ENCODE measurements at regions not wholly inside any gene's neighbourhood (a gene's known extent, or its start where the extent isn't known, plus 50 kb on each side); places are given as distances from the start of the nearest gene placed in this dataset.

GRCh38 chr3:11089931-11090330 lies 64.4 kb upstream of the HRH1 start:
- intact Hi-C loops (cut with DNase I; ENCODE audit: low total_unique reads) (no loop called here), in situ Hi-C loops (cut with MboI; ENCODE audit: low sequenced_read_pairs in 4 of 4) (no loop called here)
- no peaks in the 10 kb centered on the region for H3K27me3 ChIP-seq
- DNase-seq (no peak), ATAC-seq (no peak)
- TF ChIP-seq POLR2A (IDR thresholded peaks at IDR 0.05) = no peak
- TF ChIP-seq, protein P1, sequence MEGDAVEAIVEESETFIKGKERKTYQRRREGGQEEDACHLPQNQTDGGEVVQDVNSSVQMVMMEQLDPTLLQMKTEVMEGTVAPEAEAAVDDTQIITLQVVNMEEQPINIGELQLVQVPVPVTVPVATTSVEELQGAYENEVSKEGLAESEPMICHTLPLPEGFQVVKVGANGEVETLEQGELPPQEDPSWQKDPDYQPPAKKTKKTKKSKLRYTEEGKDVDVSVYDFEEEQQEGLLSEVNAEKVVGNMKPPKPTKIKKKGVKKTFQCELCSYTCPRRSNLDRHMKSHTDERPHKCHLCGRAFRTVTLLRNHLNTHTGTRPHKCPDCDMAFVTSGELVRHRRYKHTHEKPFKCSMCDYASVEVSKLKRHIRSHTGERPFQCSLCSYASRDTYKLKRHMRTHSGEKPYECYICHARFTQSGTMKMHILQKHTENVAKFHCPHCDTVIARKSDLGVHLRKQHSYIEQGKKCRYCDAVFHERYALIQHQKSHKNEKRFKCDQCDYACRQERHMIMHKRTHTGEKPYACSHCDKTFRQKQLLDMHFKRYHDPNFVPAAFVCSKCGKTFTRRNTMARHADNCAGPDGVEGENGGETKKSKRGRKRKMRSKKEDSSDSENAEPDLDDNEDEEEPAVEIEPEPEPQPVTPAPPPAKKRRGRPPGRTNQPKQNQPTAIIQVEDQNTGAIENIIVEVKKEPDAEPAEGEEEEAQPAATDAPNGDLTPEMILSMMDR (IDR thresholded peaks at IDR 0.05 in 4 of 5, conservative IDR thresholded peaks at IDR 0.05 in 1 of 5) = no peak
- H3K36me3 ChIP-seq = no peaks in the 10 kb centered on the region
- no peaks in the 10 kb centered on the region for H3K4me1 ChIP-seq
- H3K9me3 ChIP-seq = no peaks in the 10 kb centered on the region
- H3K4me3 ChIP-seq = no peak overlapping the region
- H3K27ac ChIP-seq = no peak overlapping the region

DNA sequence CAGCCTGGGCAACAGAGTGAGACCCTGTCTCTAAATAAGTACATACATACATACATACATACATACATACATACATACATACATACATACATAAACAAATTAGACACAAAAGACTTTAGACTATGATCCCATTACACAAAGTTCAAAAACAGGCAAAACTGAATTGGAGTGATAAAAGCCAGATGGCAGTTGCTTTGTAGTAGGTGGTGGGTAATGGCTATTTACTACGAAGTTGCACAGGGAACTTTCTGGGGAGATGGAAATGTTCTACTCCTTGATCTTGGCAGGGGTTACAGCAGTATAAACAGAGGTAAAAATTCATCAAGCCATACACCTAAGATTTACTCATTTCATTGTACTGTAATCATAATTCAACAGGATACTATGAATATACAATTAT lies 63.7 kb upstream of the HRH1 start:
- Histone ChIP-seq H3K4me3 (no peak overlapping the region), H3K4me1 (no peaks in the 10 kb centered on the region), H3K9me3 (no peaks in the 10 kb centered on the region), H3K27me3 (peaks cover 0 to under 1% (median 0%) of the 10 kb centered on the region in 3 donors), H3K27ac (no peak overlapping the region), H3K36me3 (no peaks in the 10 kb centered on the region)
- TF ChIP-seq, protein P1 (IDR thresholded peaks at IDR 0.05 in 4 of 5, conservative IDR thresholded peaks at IDR 0.05 in 1 of 5) = no peak
- no peak for TF ChIP-seq POLR2A (IDR thresholded peaks at IDR 0.05)
- DNase-seq (no peak), ATAC-seq (no peak)
- in situ Hi-C loops (cut with MboI; ENCODE audit: low sequenced_read_pairs in 4 of 4) (no loop called here), intact Hi-C loops (cut with DNase I; ENCODE audit: low total_unique reads) (no loop called here)

DNA sequence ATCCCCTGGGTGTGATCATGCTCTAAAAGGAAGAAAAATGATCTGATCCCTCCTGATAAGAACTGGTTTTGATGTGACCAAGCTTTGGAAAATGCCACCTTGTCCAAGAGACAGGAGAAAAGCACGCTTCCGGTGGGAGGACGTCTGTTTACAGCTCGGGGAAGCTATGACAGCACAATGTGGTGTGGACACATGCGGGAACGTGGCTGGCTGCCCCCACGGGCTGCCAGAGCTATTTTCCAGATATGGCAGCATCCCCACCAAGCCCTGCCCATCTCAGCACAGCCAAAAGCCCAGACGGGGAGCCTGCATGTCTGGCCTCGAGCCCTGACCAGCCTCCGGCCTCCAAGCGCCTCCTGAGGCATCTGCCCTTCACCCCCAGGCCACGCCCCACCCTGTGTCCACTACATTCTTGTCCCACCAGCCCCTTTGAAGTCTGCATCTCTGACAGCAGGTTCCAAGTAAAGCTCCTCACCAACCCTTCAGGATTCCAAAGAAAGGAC lies 63.2 kb upstream of the HRH1 start:
- TF ChIP-seq, protein P1 (IDR thresholded peaks at IDR 0.05 in 4 of 5, conservative IDR thresholded peaks at IDR 0.05 in 1 of 5) = no peak
- no peak for TF ChIP-seq POLR2A (IDR thresholded peaks at IDR 0.05)
- H3K36me3 ChIP-seq = no peaks in the 10 kb centered on the region
- in situ Hi-C loops (cut with MboI; ENCODE audit: low sequenced_read_pairs in 4 of 4) = no loop called here
- H3K27ac ChIP-seq = peak overlapping the region in 1 of 4 donors; percentile 22
- H3K4me3 ChIP-seq = no peak overlapping the region
- H3K27me3 ChIP-seq = peaks cover 0 to 6% (median 0%) of the 10 kb centered on the region in 3 donors
- no peaks in the 10 kb centered on the region for H3K9me3 ChIP-seq
- ATAC-seq (peak in 1 of 2 donors; percentile 36), DNase-seq (no peak)
- intact Hi-C loops (cut with DNase I; ENCODE audit: low total_unique reads) = no loop called here
- no peaks in the 10 kb centered on the region for H3K4me1 ChIP-seq

DNA sequence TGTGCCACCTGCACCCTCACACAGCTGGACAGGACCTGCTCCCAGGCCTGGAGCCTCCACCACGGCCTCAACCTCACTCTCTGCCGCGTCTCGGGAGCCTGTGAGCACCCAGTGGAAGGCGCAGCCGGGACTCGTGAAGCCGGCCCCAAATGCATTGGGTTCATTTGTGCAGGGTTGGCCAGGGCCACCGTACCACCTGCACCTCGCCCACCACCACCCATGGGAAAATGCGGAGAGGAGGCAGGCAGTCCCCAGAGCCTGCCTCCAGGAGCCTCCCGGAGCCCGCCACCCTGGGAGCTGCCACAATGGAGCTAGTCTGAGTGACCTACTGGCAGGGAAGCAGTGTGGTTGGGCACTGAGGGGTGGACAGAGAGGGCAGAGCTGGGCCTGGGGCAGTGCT lies 62.5 kb upstream of the HRH1 start:
- ATAC-seq = no peak
- no peak for DNase-seq
- Histone ChIP-seq H3K9me3 (no peaks in the 10 kb centered on the region), H3K36me3 (no peaks in the 10 kb centered on the region), H3K4me3 (no peak overlapping the region), H3K4me1 (peaks cover 0 to 3% of the 10 kb centered on the region in 2 donors), H3K27me3 (peaks cover 3 to 11% (median 5%) of the 10 kb centered on the region in 3 donors), H3K27ac (peak overlapping the region in 1 of 4 donors; percentile 22)
- intact Hi-C loops (cut with DNase I; ENCODE audit: low total_unique reads) = no loop called here
- TF ChIP-seq POLR2A (IDR thresholded peaks at IDR 0.05) = no peak
- TF ChIP-seq, protein P1 (IDR thresholded peaks at IDR 0.05 in 4 of 5, conservative IDR thresholded peaks at IDR 0.05 in 1 of 5) = no peak
- in situ Hi-C loops (cut with MboI; ENCODE audit: low sequenced_read_pairs in 4 of 4) = no loop called here

DNA sequence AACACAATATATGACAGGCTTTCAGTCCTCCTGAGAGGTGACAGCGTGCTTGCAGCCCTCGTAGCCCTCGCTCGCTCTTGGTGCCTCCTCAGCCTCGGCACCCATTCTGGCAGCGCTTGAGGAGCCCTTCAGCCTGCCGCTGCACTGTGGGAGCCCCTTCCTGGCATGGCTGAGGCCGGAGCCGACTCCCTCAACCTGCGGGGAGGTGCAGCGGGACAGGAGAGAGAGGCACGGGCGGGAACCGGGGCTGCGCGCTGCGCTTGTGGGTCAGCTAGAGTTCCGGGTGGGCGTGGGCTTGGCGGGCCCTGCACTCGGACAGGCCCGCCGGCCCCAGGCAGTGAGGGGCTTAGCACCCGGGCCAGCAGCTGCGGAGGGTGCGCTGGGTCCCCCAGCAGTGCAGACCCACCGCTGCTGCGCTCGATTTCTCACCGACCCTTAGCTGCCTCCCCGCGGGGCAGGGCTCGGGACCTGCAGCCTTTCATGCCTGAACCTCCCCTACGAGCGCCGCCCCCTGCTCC lies 60.4 kb upstream of the HRH1 start:
- Histone ChIP-seq H3K27me3 (peaks cover 7 to 11% (median 10%) of the 10 kb centered on the region in 3 donors), H3K27ac (no peak overlapping the region), H3K9me3 (no peaks in the 10 kb centered on the region), H3K4me3 (no peak overlapping the region), H3K4me1 (peaks cover 0 to 4% of the 10 kb centered on the region in 2 donors), H3K36me3 (no peaks in the 10 kb centered on the region)
- intact Hi-C loops (cut with DNase I; ENCODE audit: low total_unique reads) (no loop called here), in situ Hi-C loops (cut with MboI; ENCODE audit: low sequenced_read_pairs in 4 of 4) (no loop called here)
- ATAC-seq = no peak
- TF ChIP-seq, protein P1 (IDR thresholded peaks at IDR 0.05 in 4 of 5, conservative IDR thresholded peaks at IDR 0.05 in 1 of 5) = no peak
- TF ChIP-seq POLR2A (IDR thresholded peaks at IDR 0.05) = no peak
- no peak for DNase-seq
